Effector memory CD4-positive, alpha-beta T cell (primary cell): ENCODE measurements at regions not wholly inside any gene's neighbourhood (a gene's known extent, or its start where the extent isn't known, plus 50 kb on each side); places are given as distances from the start of the nearest gene placed in this dataset.
"Not testable (repeated sequence)": the region's sequence is repeated elsewhere in the genome, so short reads cannot be mapped to it uniquely, and the experiment has no call there.

Source experiments
- DNase-seq, 3 donors: peaks; one replicate each; pipeline ENCODE4 v3.0.0-alpha.2; 2020
- H3K27ac ChIP-seq: 2 replicates; pipeline ENCODE4 v1.7.0; 2013; ENCODE audit warnings: mild to moderate bottlenecking, low read length, moderate library complexity; ENCODE audit not compliant: insufficient read depth, poor library complexity, severe bottlenecking
- H3K27me3 ChIP-seq: replicated peaks from 2 replicates; pipeline ENCODE4 v1.7.0; 2013; ENCODE audit warnings: mild to moderate bottlenecking, low read length; ENCODE audit not compliant: insufficient read depth, control insufficient read depth, poor library complexity, severe bottlenecking
- H3K36me3 ChIP-seq: 2 replicates; pipeline ENCODE4 v1.7.0; 2013; ENCODE audit warnings: mild to moderate bottlenecking, low read length, moderate library complexity; ENCODE audit not compliant: control insufficient read depth, insufficient read depth
- H3K4me1 ChIP-seq: 2 replicates; pipeline ENCODE4 v1.7.0; 2013; ENCODE audit warnings: low read length, mild to moderate bottlenecking; ENCODE audit not compliant: control insufficient read depth, insufficient read depth, poor library complexity, severe bottlenecking
- H3K4me3 ChIP-seq: 2 replicates; pipeline ENCODE4 v1.7.0; 2013; ENCODE audit warnings: low read length, low read depth, mild to moderate bottlenecking; ENCODE audit not compliant: insufficient read depth, poor library complexity, severe bottlenecking
- H3K9me3 ChIP-seq: 2 replicates; pipeline ENCODE4 v1.7.0; 2013; ENCODE audit warnings: mild to moderate bottlenecking, low read length, moderate library complexity; ENCODE audit not compliant: control insufficient read depth

DNA sequence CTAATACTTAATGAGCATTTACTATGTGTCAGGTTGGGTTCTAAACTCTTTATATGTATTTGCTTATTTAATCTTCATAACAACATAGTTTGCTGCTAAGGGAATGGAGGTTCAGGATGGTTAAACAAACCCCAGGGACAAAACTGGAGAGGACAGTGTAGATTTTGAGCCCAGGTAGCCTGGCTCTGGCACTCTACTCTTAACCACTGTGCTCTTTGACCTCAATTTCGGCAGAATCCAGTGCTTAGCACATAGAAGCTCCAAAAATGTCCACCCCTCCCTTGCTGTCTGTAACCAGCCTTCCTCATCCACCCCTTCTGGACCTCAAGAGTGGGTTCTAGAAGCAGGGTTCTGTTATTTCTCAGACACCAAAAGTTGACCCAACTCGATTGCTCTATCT is 88.0 kb upstream of the SYT13 start:
- Histone ChIP-seq H3K36me3 (no peaks in the 10 kb centered on the region), H3K4me3 (no peak overlapping the region)

DNA sequence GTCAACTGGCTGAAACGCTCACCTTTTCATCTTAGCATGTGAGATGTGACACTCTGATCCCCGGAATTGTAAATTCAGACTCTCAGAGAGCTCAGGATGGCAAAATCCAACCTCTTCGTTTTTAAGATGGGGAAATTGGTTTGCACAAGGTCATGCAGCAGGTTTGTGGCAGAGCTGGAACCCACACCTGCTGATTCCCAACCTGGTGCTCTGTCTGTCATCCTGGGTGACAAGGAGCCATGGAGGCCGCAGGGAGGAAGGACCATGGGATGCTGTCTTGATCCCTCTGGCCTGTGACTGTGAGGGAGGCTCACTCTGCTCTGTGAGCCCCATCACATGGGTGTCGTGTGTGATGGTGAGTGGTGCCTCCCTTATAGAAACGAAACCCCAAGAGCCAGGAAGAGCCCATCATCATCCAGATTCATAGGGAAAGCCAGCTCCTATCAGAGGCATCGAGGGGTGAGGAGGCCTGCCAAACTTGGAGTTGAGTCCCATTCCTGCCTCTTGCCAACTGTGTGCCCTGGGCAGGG is 87.4 kb upstream of the SYT13 start:
- no peaks in the 10 kb centered on the region for H3K27me3 ChIP-seq
- H3K9me3 ChIP-seq: no peaks in the 10 kb centered on the region
- DNase-seq: no peak
- H3K36me3 ChIP-seq: no peaks in the 10 kb centered on the region
- H3K4me1 ChIP-seq: peaks cover 17% of the 10 kb centered on the region
- no peak overlapping the region for H3K4me3 ChIP-seq
- H3K27ac ChIP-seq: no peak overlapping the region

More for the DNA sequence above, 88.0 kb upstream of the SYT13 start:
- H3K9me3 ChIP-seq: no peaks in the 10 kb centered on the region
- DNase-seq: no peak
- peaks cover 17% of the 10 kb centered on the region for H3K4me1 ChIP-seq
- no peak overlapping the region for H3K27ac ChIP-seq
- H3K27me3 ChIP-seq: no peaks in the 10 kb centered on the region

DNA sequence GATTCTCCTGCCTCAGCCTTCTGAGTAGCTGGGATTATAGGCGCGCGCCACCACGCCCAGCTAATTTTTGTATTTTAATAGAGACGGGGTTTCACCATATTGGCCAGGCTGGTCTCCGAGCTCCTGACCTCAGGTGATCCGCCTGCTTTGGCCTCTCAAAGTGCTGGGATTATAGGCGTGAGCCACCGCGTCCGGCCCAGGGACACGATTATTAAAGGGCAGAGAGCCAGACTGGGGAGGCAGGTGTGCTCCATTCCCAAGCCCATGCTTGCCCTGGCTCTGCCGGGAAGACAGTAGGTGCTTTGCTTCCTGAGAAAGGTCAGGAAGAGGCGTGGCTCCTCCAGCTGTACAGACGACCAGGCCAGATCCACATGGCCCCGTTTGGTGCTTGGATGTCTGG is 86.3 kb upstream of the SYT13 start:
- not testable (repeated sequence) for H3K9me3 ChIP-seq, H3K27me3 ChIP-seq, DNase-seq, H3K36me3 ChIP-seq, H3K4me3 ChIP-seq, H3K27ac ChIP-seq
- H3K4me1 ChIP-seq: peaks cover 17% of the 10 kb centered on the region

DNA sequence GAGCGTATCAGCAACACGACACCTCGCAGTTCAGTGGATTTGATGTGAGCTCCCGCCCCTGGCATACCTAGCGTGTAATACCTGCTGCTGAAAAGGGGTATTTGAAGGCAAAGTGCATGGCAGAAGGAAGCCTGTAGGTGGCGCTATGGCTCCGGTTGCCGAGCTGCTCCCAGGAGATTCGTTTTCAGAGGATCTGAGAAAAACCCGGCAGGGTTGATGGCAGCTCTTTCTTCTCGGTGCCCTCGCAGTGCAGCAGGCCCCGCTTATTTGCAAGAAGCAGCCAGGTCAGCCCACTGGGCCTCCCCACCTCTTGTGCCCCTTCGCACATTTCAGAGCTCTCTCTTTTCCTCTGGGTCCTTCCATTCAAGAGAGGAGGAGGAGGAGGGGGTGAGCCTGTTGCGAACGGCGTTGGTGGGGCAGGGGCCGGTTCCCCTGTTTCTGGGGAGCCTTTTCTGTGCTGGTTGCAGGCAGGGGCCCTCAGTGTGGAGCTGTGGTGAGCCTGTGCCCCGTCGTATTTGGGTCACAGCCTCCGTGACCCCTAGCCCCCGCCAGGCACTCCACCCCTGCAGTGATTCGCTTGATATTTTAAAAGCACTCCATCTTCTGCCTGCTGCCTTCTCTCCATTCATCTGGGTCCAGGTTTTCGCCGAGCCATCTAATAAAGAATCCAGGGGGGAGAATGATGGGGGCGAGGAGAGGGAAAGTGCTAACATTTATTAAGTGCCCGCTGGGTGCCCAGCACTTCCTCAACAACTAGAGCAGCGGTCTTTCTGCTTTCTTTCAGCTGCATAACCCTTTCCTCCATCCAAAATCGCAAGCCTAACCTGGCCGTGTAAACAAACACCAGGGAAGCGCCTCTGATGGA is 85.3 kb upstream of the SYT13 start:
- Histone ChIP-seq H3K36me3 (no peaks in the 10 kb centered on the region), H3K4me1 (peaks cover 17% of the 10 kb centered on the region), H3K4me3 (no peak overlapping the region), H3K27ac (no peak overlapping the region), H3K27me3 (no peaks in the 10 kb centered on the region), H3K9me3 (no peaks in the 10 kb centered on the region)
- peak; percentile 26 to 52 (median 42) for DNase-seq

DNA sequence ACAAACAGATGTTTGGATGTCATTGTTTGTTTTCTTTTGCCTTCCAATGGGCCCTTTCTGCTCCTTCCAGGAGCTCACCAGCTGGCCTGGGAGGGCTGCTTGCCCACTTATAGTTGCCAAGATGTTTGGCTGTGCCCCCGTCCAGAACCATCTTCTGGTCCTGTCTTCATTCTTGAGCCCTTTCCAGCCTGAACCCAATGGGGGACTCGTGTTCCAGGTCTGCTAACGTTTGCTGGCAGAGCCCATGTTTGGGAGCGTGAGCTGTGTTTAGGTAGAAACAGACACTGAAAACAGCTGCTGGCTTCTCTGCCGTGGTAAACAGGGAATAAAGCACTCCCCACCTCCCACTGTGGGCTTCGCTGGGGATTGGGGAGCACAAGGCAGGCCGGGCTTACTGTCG is 83.2 kb upstream of the SYT13 start:
- H3K27me3 ChIP-seq: no peaks in the 10 kb centered on the region
- no peaks in the 10 kb centered on the region for H3K36me3 ChIP-seq
- no peak overlapping the region for H3K27ac ChIP-seq
- H3K4me3 ChIP-seq: no peak overlapping the region
- H3K9me3 ChIP-seq: no peaks in the 10 kb centered on the region
- DNase-seq: no peak
- H3K4me1 ChIP-seq: peaks cover 11% of the 10 kb centered on the region

DNA sequence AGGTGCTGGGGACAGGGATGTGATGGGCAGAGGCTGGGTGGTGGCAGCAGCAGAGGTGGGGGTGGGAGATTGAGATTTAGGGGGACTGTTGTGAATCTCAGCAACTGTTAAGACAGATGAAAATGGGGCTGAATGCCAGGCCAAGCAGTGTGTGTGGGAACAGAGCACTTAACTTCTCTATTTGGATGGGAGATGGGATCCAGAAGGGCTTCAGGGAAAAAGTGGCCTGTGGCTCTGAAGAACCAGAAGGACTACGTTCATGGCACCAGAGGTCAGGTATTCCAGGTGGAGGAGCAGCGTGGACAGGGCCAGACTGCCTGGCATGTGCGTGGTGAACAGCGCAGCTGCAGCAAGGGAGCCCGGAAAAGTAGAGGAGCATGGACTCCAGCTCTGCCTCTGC is 82.6 kb upstream of the SYT13 start:
- Histone ChIP-seq H3K9me3 (no peaks in the 10 kb centered on the region), H3K27ac (no peak overlapping the region), H3K27me3 (no peaks in the 10 kb centered on the region), H3K36me3 (no peaks in the 10 kb centered on the region), H3K4me1 (peaks cover 5% of the 10 kb centered on the region), H3K4me3 (no peak overlapping the region)
- DNase-seq: no peak

DNA sequence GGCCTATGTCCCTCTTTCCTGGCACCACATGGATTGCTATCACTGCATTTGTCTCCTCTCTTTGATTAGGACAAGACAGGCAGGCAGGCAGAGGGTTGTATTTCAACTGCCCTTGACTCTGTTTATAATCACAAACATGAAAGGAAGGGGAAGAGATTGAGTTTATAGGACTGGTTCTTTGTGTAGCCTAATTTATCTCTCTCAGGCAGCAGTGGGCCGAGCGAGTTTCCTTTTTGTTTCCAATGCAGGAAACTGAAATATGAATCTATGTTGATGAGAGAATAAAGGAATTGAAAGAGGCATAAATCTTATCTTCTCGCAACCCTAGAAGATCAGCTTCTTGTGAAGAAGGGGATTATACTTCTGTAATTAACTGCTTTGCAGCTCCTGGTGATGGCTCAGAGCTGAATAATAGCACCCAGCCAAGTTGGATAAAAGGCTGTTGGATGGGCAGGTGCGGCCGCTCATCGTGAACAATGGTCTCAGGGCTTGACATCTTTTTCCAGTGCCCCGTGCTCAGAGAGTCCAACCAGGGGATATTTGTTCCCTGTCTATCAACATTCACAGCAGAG is 80.6 kb upstream of the SYT13 start:
- no peaks in the 10 kb centered on the region for H3K27me3 ChIP-seq
- no peak overlapping the region for H3K27ac ChIP-seq
- peaks cover 4% of the 10 kb centered on the region for H3K4me1 ChIP-seq
- no peaks in the 10 kb centered on the region for H3K36me3 ChIP-seq
- H3K9me3 ChIP-seq: no peaks in the 10 kb centered on the region
- H3K4me3 ChIP-seq: no peak overlapping the region
- no peak for DNase-seq

DNA sequence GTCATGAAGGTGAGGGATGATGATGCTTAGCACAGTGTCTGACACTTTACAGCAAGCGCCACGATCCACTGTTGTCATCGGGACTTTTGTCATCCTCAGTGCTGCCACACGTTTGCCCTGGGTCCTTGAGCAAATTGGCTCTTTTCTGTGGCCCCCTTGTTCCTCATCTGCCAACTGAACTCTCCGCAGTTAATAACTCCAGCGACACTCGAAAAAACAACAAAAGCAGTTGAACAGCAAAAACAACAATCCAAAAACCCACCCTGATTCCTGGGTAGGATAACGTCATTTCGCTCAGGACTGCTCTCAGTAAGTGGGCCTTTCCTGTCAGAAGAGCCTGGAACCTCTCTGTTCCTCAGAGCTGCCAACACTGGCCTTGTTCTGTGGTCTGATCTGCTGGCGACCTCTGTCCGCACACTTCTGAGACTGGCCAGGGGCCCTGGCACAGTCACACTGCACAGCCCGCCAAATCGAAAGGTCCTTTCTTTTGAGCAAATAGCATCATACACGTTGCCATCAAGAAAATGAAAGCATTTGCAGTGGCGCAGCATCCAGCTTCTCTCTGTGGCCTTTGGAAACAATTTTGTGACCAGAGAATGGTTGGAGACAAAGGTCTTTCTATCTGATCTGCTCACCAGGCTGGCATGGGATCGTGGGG is 79.9 kb upstream of the SYT13 start:
- Histone ChIP-seq H3K27me3 (no peaks in the 10 kb centered on the region), H3K27ac (no peak overlapping the region), H3K4me3 (no peak overlapping the region), H3K9me3 (no peaks in the 10 kb centered on the region), H3K4me1 (no peaks in the 10 kb centered on the region), H3K36me3 (no peaks in the 10 kb centered on the region)
- no peak for DNase-seq

DNA sequence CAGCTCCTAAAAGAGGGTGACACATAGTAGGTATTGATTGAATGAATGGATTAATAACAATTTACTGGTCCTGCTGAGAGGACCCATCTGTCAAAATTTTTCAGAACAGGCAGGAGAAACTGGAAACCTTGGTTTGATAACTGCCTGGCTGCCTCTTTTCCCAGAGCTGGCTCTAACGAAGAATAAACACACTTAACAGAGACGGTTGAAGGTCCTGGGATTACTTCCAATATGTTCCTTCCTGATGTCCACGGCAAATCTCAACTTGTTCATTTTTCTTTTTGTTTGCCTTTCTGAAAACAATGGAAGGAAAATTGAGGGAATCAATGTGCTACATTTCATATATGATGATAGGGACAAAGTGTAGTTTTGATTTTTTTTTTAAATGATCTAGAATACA is 76.5 kb upstream of the SYT13 start:
- Histone ChIP-seq H3K4me3 (no peak overlapping the region), H3K27me3 (no peaks in the 10 kb centered on the region), H3K4me1 (no peaks in the 10 kb centered on the region), H3K9me3 (no peaks in the 10 kb centered on the region), H3K36me3 (no peaks in the 10 kb centered on the region), H3K27ac (no peak overlapping the region)
- no peak for DNase-seq

DNA sequence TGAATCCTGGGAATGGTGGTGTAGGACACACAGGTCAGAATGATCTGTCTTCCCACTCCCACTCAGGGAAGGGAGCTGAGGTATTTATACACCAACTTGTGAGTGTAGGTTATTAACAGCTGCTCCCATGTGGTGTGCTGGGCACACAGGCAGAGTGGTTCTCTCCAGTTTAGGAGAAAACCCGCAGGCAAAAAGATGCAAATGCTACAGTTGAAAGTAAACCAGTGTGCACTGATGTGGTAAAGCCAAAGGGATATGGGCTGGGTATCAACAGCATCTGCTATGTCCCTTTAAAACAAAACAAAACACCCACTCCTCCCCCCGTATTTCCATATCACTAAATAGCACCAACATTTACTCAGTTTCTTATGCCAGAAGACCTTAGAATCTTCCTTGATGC is 75.4 kb upstream of the SYT13 start:
- no peak overlapping the region for H3K27ac ChIP-seq
- no peak for DNase-seq
- no peaks in the 10 kb centered on the region for H3K27me3 ChIP-seq
- H3K9me3 ChIP-seq: no peaks in the 10 kb centered on the region
- H3K36me3 ChIP-seq: no peaks in the 10 kb centered on the region
- H3K4me3 ChIP-seq: no peak overlapping the region
- H3K4me1 ChIP-seq: no peaks in the 10 kb centered on the region
